ENCODE measurements at regions not wholly inside any gene's neighbourhood (a gene's known extent, or its start where the extent isn't known, plus 50 kb on each side); places are given as distances from the start of the nearest gene placed in this dataset.

DNA sequence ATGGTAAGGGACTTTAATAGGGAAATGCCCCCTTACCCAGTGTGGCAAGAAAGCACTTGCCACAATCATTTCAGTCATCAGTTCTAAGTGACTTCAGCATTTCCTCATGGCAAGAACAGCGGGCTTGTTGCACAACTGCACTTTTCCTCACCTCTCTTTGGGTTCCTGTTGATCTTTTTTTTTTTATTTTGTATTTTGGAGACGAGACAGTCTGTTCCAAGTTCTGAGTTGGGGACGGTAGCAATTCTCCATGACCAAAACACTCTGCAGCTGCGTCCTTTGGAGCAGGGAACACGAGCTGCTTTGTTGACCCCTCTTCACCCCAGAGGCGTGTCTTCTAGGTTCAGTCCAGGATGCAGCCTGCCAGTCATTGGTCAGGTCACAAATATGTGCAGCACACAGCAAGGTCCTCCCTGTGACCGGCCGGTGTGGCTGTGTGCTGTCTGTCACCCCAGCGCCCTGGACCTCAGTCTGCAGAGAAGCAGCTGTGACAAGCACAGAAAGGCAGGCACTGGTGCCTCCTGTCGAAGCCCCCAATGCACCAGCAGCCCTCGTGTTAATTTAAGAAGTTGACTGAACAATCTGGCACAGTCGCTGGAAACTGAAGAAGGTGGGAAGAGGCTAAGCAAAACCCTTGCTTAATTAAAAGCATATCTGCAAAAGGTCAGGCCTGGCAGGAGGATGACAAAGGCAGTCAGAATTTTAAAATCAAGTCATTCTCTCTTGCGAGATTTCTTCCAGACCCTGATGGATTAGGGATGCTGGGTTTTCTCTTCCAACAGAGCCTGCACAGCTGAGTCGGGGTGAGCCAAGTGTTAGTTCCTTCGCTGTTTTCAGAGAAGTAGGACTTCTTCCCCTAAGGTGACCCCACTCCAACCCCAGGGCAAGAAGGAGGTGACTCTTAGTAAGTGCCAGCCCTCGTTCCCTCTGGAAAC, 96.7 kb upstream of the COPS8 start (continued):
- TF ChIP-seq, protein P1, sequence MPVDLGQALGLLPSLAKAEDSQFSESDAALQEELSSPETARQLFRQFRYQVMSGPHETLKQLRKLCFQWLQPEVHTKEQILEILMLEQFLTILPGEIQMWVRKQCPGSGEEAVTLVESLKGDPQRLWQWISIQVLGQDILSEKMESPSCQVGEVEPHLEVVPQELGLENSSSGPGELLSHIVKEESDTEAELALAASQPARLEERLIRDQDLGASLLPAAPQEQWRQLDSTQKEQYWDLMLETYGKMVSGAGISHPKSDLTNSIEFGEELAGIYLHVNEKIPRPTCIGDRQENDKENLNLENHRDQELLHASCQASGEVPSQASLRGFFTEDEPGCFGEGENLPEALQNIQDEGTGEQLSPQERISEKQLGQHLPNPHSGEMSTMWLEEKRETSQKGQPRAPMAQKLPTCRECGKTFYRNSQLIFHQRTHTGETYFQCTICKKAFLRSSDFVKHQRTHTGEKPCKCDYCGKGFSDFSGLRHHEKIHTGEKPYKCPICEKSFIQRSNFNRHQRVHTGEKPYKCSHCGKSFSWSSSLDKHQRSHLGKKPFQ (CRISPR knock-in tag; IDR thresholded peaks at IDR 0.05; ENCODE audit: insufficient replicate concordance), result peak; percentile 38
- TF ChIP-seq KDM2A (CRISPR knock-in tag; IDR thresholded peaks at IDR 0.05; ENCODE audit: borderline replicate concordance, low read depth), result peak; percentile 60; the same call in 1 of the 2 replicates
- peak; percentile 23; the same call in 1 of the 3 replicates for TF ChIP-seq MXI1 (IDR thresholded peaks at IDR 0.05; ENCODE audit: borderline replicate concordance, low read depth, low read length)
- TF ChIP-seq NONO (IDR thresholded peaks at IDR 0.05), result no peak
- 0 out of 2 replicates have a peak, but pooled peaks have one; percentile 35 for TF ChIP-seq NONO (CRISPR knock-in tag; conservative IDR thresholded peaks at IDR 0.05)
- TF ChIP-seq TEAD3 (CRISPR knock-in tag; optimal IDR thresholded peaks at IDR 0.05; ENCODE audit: borderline replicate concordance), result peak; percentile 81
- peak; percentile 41; the same call in 1 of the 2 replicates for TF ChIP-seq ZNF264 (CRISPR knock-in tag; IDR thresholded peaks at IDR 0.05)
- TF ChIP-seq HOXA3 (CRISPR knock-in tag; IDR thresholded peaks at IDR 0.05), result peak; percentile 67
- TF ChIP-seq STAG1 (CRISPR knock-in tag; IDR thresholded peaks at IDR 0.05), result peak; percentile 61
- TF ChIP-seq GABPA (IDR thresholded peaks at IDR 0.05; ENCODE audit: low read depth, low read length), result no peak
- TF ChIP-seq GABPA (CRISPR knock-in tag; IDR thresholded peaks at IDR 0.05; ENCODE audit: low read depth), result peak; percentile 15; the same call in 1 of the 2 replicates
- TF ChIP-seq HCFC1 (IDR thresholded peaks at IDR 0.05; ENCODE audit: low read depth, low read length), result 0 out of 2 replicates have a peak, but pooled peaks have one; percentile 20
- no peak for TF ChIP-seq ZFP36L2 (CRISPR knock-in tag; IDR thresholded peaks at IDR 0.05)
- no peak for TF ChIP-seq ZNF33B (CRISPR knock-in tag; IDR thresholded peaks at IDR 0.05)
- TF ChIP-seq NR2F6 (IDR thresholded peaks at IDR 0.05), result no peak; the same call in 1 of the 2 replicates
- TF ChIP-seq NR2F6 (CRISPR knock-in tag; IDR thresholded peaks at IDR 0.05), result peak; percentile 70; the same call in 1 of the 2 replicates
- 0 out of 2 replicates have a peak, but pooled peaks have one; percentile 46 for TF ChIP-seq ESRRA (CRISPR knock-in tag; IDR thresholded peaks at IDR 0.05; ENCODE audit: low read depth)
- 0 out of 2 replicates have a peak, but pooled peaks have one; percentile 38 for TF ChIP-seq FOSL2 (CRISPR knock-in tag; IDR thresholded peaks at IDR 0.05)
- peak; percentile 66 for TF ChIP-seq ZNF501 (CRISPR knock-in tag; IDR thresholded peaks at IDR 0.05)
- 0 out of 2 replicates have a peak, but pooled peaks have one; percentile 18 for TF ChIP-seq ZNF224 (CRISPR knock-in tag; IDR thresholded peaks at IDR 0.05)
- TF ChIP-seq ZNF563 (CRISPR knock-in tag; IDR thresholded peaks at IDR 0.05), result peak; percentile 73; the same call in 1 of the 2 replicates
- no peak for TF ChIP-seq WIZ (CRISPR knock-in tag; IDR thresholded peaks at IDR 0.05)
- no peak for TF ChIP-seq FOSL1 (CRISPR knock-in tag; IDR thresholded peaks at IDR 0.05; ENCODE audit: borderline replicate concordance)
- TF ChIP-seq RFXAP (CRISPR knock-in tag; IDR thresholded peaks at IDR 0.05; ENCODE audit: borderline replicate concordance), result peak; percentile 40; the same call in 1 of the 2 replicates
- 0 out of 2 replicates have a peak, but pooled peaks have one; percentile 20 for TF ChIP-seq ZNF350 (CRISPR knock-in tag; IDR thresholded peaks at IDR 0.05; ENCODE audit: borderline replicate concordance, low read depth)
- peak; percentile 58; the same call in 1 of the 2 replicates for TF ChIP-seq ZMYM3 (CRISPR knock-in tag; IDR thresholded peaks at IDR 0.05)
- peak; percentile 54; the same call in 1 of the 2 replicates for TF ChIP-seq CBX5 (CRISPR knock-in tag; IDR thresholded peaks at IDR 0.05; ENCODE audit: borderline replicate concordance)
- TF ChIP-seq NR2F2 (IDR thresholded peaks at IDR 0.05; ENCODE audit: borderline replicate concordance, low read depth), result peak; percentile 59; the same call in 1 of the 2 replicates
- TF ChIP-seq ZNF768 (CRISPR knock-in tag; IDR thresholded peaks at IDR 0.05), result peak; percentile 82; the same call in 1 of the 2 replicates
- TF ChIP-seq, protein P2, sequence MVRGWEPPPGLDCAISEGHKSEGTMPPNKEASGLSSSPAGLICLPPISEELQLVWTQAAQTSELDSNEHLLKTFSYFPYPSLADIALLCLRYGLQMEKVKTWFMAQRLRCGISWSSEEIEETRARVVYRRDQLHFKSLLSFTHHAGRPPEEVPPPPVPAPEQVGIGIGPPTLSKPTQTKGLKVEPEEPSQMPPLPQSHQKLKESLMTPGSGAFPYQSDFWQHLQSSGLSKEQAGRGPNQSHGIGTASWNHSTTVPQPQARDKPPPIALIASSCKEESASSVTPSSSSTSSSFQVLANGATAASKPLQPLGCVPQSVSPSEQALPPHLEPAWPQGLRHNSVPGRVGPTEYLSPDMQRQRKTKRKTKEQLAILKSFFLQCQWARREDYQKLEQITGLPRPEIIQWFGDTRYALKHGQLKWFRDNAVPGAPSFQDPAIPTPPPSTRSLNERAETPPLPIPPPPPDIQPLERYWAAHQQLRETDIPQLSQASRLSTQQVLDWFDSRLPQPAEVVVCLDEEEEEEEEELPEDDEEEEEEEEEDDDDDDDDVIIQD (CRISPR knock-in tag; IDR thresholded peaks at IDR 0.05; ENCODE audit: low read depth), result peak; percentile 46; the same call in 1 of the 2 replicates

Measured in HepG2 (cell line).